ENCODE measurements at regions not wholly inside any gene's neighbourhood (a gene's known extent, or its start where the extent isn't known, plus 50 kb on each side); places are given as distances from the start of the nearest gene placed in this dataset.

DNA sequence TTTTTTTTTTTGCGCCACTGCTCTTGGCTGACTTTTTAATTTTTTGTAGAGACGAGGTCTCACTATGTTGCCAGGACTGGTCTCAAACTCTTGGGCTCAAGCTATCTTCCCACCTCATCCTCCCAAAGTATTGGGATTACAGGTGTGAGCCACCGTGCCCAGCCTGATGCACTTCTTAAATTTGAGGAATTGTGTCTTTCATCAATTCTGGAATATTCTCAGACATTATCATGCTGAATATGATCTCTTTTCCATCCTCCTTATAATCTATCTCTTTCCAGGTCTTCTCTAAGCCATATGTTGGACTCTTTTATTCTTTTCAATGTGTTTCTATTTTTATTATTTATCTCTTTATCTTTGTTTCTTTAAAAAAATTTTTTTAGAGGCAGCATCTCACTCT lies 196.2 kb upstream of the IER5L start:
- TF ChIP-seq, protein P1, sequence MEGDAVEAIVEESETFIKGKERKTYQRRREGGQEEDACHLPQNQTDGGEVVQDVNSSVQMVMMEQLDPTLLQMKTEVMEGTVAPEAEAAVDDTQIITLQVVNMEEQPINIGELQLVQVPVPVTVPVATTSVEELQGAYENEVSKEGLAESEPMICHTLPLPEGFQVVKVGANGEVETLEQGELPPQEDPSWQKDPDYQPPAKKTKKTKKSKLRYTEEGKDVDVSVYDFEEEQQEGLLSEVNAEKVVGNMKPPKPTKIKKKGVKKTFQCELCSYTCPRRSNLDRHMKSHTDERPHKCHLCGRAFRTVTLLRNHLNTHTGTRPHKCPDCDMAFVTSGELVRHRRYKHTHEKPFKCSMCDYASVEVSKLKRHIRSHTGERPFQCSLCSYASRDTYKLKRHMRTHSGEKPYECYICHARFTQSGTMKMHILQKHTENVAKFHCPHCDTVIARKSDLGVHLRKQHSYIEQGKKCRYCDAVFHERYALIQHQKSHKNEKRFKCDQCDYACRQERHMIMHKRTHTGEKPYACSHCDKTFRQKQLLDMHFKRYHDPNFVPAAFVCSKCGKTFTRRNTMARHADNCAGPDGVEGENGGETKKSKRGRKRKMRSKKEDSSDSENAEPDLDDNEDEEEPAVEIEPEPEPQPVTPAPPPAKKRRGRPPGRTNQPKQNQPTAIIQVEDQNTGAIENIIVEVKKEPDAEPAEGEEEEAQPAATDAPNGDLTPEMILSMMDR (IDR thresholded peaks at IDR 0.05; ENCODE audit: low read depth, low read length, poor library complexity, severe bottlenecking): no peak
- TF ChIP-seq EZH2phosphoT487 (IDR thresholded peaks at IDR 0.05; ENCODE audit: borderline replicate concordance, low read length): no peak
- Histone ChIP-seq H3K4me1 (ENCODE audit: control insufficient read depth, low read length) (0 out of 2 replicates have a peak, but pooled peaks cover 3% of the 10 kb centered on the region), H4K20me1 (ENCODE audit: control insufficient read depth, insufficient read depth, low read depth, low read length) (no peaks in the 10 kb centered on the region), H3F3A (ENCODE audit: control insufficient read depth, insufficient read depth) (no peaks in the 10 kb centered on the region), H3K27ac (ENCODE audit: low read depth, low read length) (no peak overlapping the region), H3K9me2 (replicated peaks; ENCODE audit: control insufficient read depth, low read length) (no peaks in the 10 kb centered on the region), H3K4me2 (ENCODE audit: low read length) (no peak overlapping the region), H3K9me3 (ENCODE audit: control insufficient read depth, insufficient read depth, low read length) (no peaks in the 10 kb centered on the region), H3K4me3 (ENCODE audit: low read length) (no peak overlapping the region), H3K36me3 (ENCODE audit: control insufficient read depth, low read length) (no peaks in the 10 kb centered on the region), H3K27me3 (ENCODE audit: control insufficient read depth, low read length) (peaks cover 5% of the 10 kb centered on the region; the same call in 1 of the 2 replicates), H3K79me2 (ENCODE audit: control insufficient read depth, low read length) (no peaks in the 10 kb centered on the region)

DNA sequence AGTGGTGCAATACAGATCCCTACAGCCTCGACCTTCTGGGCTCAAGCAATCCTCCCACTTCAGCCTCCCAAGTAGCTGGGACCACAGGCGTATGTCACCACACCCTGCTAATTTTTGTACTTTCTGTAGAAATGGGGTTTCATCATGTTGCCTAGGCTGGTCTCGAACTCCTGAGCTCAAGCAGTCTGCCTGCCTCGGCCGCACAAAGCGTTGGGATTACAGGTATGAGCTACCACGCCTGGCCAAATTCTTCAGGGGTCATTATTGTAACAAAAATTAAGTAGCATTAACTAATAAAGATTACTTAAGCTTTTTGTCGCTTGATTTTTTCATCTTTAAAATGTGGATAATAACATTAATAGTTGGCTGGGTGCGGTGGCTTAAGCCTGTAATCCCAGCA lies 195.3 kb upstream of the IER5L start:
- Histone ChIP-seq H3K79me2 (ENCODE audit: control insufficient read depth, low read length) (no peaks in the 10 kb centered on the region), H3K4me3 (ENCODE audit: low read length) (no peak overlapping the region), H3K9me3 (ENCODE audit: control insufficient read depth, insufficient read depth, low read length) (no peaks in the 10 kb centered on the region), H3F3A (ENCODE audit: control insufficient read depth, insufficient read depth) (no peaks in the 10 kb centered on the region), H4K20me1 (ENCODE audit: control insufficient read depth, insufficient read depth, low read depth, low read length) (no peaks in the 10 kb centered on the region), H3K4me1 (ENCODE audit: control insufficient read depth, low read length) (0 out of 2 replicates have a peak, but pooled peaks cover 3% of the 10 kb centered on the region), H3K9me2 (replicated peaks; ENCODE audit: control insufficient read depth, low read length) (no peaks in the 10 kb centered on the region), H3K36me3 (ENCODE audit: control insufficient read depth, low read length) (no peaks in the 10 kb centered on the region), H3K27me3 (ENCODE audit: control insufficient read depth, low read length) (peaks cover 5% of the 10 kb centered on the region; the same call in 1 of the 2 replicates), H3K27ac (ENCODE audit: low read depth, low read length) (no peak overlapping the region), H3K4me2 (ENCODE audit: low read length) (no peak overlapping the region)
- no peak for TF ChIP-seq EZH2phosphoT487 (IDR thresholded peaks at IDR 0.05; ENCODE audit: borderline replicate concordance, low read length)
- TF ChIP-seq, protein P1 (IDR thresholded peaks at IDR 0.05; ENCODE audit: low read depth, low read length, poor library complexity, severe bottlenecking): no peak

GRCh38 chr9:129370770-129371169 lies 192.7 kb upstream of the IER5L start:
- no peak overlapping the region for H3K4me3 ChIP-seq (ENCODE audit: low read length)

More at GRCh38 chr9:129370770-129371169, 192.7 kb upstream of the IER5L start:
- no peak overlapping the region for H3K4me2 ChIP-seq (ENCODE audit: low read length)
- H3K9me2 ChIP-seq (replicated peaks; ENCODE audit: control insufficient read depth, low read length): no peaks in the 10 kb centered on the region
- H3K27me3 ChIP-seq (ENCODE audit: control insufficient read depth, low read length): peaks cover 4% of the 10 kb centered on the region; the same call in 1 of the 2 replicates
- TF ChIP-seq EZH2phosphoT487 (IDR thresholded peaks at IDR 0.05; ENCODE audit: borderline replicate concordance, low read length): no peak
- TF ChIP-seq, protein P1 (IDR thresholded peaks at IDR 0.05; ENCODE audit: low read depth, low read length, poor library complexity, severe bottlenecking): no peak
- no peaks in the 10 kb centered on the region for H3F3A ChIP-seq (ENCODE audit: control insufficient read depth, insufficient read depth)
- H3K9me3 ChIP-seq (ENCODE audit: control insufficient read depth, insufficient read depth, low read length): no peaks in the 10 kb centered on the region
- H4K20me1 ChIP-seq (ENCODE audit: control insufficient read depth, insufficient read depth, low read depth, low read length): no peaks in the 10 kb centered on the region
- no peaks in the 10 kb centered on the region for H3K36me3 ChIP-seq (ENCODE audit: control insufficient read depth, low read length)
- H3K4me1 ChIP-seq (ENCODE audit: control insufficient read depth, low read length): 0 out of 2 replicates have a peak, but pooled peaks cover 3% of the 10 kb centered on the region
- no peaks in the 10 kb centered on the region for H3K79me2 ChIP-seq (ENCODE audit: control insufficient read depth, low read length)
- no peak overlapping the region for H3K27ac ChIP-seq (ENCODE audit: low read depth, low read length)

Data from DOHH2 (cell line).